Liver (tissue), 3 donors: ENCODE measurements at regions not wholly inside any gene's neighbourhood (a gene's known extent, or its start where the extent isn't known, plus 50 kb on each side); places are given as distances from the start of the nearest gene placed in this dataset.

Source experiments
- ATF3 ChIP-seq: IDR thresholded peaks from 2 replicates; pipeline ENCODE4 v1.6.1; 2016; ENCODE audit warnings: antibody characterized with exemption
- CTCF ChIP-seq: fragments of 150-350 bp; IDR thresholded peaks from 2 replicates; pipeline ENCODE4 v1.5.1; 2017; ENCODE audit warnings: improper control_type of control experiment, low read depth, low read length; ENCODE audit not compliant: missing input control
- EGR1 ChIP-seq, 2 donors: IDR thresholded peaks; 2 replicates each; pipeline ENCODE4 v1.6.1; 2016 to 2018; ENCODE audit warnings: antibody characterized with exemption in 2 of 2, low read depth in 2 of 2
- donor health status: healthy.
- donor health status: healthy.

DNA sequence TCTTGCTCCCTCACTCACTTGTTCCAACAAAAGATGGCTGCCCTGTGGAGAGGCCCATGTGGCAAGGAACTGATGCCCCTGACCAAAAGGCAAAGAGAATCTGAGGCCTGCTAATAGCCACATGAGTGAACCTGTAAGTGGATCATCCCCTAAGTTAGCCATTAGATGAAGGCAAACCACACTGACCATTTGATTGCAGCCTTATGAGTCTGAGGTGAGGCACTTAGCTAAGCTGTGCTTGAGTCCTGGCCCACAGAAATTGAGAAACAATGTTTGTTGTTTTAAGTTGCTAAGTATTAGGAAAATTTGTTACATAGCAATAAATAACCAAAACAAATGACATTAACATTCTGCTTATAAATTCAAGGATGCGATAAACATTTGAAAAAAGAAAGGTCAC, 100.1 kb upstream of the BET1 start:
- TF ChIP-seq EGR1 (IDR thresholded peaks at IDR 0.05; ENCODE audit: low read depth in 2 of 2) (no peak), CTCF (no peak), ATF3 (no peak)
